Ascending aorta (tissue), 2 donors: ENCODE measurements at regions not wholly inside any gene's neighbourhood (a gene's known extent, or its start where the extent isn't known, plus 50 kb on each side); places are given as distances from the start of the nearest gene placed in this dataset.

Experiments
- DNase-seq, 2 donors: peaks; one replicate each; pipeline ENCODE4 v3.0.0-alpha.2; 2019; ENCODE audit warnings: low spot score in 2 of 2
- H3K27ac ChIP-seq, 2 donors: fragments of 200-600 bp; sonication (generic); one replicate each; pipeline ENCODE4 v1.5.1; 2016 to 2017; ENCODE audit warnings: mild to moderate bottlenecking in 1 of 2
- H3K27me3 ChIP-seq: fragments of 200-600 bp; sonication (generic); one replicate; pipeline ENCODE4 v1.5.1; 2017
- H3K36me3 ChIP-seq, 2 donors: fragments of 200-600 bp; sonication (generic); one replicate each; pipeline ENCODE4 v1.5.1; 2016
- H3K4me1 ChIP-seq, 2 donors: fragments of 200-600 bp; sonication (generic); one replicate each; pipeline ENCODE4 v1.5.1; 2016 to 2017; ENCODE audit warnings: mild to moderate bottlenecking in 1 of 2
- H3K4me3 ChIP-seq, 2 donors: fragments of 200-600 bp; sonication (generic); one replicate each; pipeline ENCODE4 v1.5.1; 2016 to 2017; ENCODE audit warnings: mild to moderate bottlenecking in 1 of 2
- H3K9me3 ChIP-seq, 2 donors: fragments of 200-600 bp; sonication (generic); one replicate each; pipeline ENCODE4 v1.5.1; 2016
- intact Hi-C: fragments of 100-400 bp; cut with DNase I; formaldehyde crosslinking; loops from one replicate; pipeline ENCODE4 v1.15.1; 2023
- TF ChIP-seq, protein P1 (sequence below), 3 experiments: fragments of 200-600 bp in 2 of 3; fragments of 450-650 bp in 1 of 3; sonication (generic) in 2 of 3; IDR thresholded peaks; one replicate each; pipeline ENCODE4 v1.5.1; 2016 to 2019; ENCODE audit warnings: antibody characterized with exemption in 3 of 3, mild to moderate bottlenecking in 1 of 3, moderate library complexity in 1 of 3

DNA sequence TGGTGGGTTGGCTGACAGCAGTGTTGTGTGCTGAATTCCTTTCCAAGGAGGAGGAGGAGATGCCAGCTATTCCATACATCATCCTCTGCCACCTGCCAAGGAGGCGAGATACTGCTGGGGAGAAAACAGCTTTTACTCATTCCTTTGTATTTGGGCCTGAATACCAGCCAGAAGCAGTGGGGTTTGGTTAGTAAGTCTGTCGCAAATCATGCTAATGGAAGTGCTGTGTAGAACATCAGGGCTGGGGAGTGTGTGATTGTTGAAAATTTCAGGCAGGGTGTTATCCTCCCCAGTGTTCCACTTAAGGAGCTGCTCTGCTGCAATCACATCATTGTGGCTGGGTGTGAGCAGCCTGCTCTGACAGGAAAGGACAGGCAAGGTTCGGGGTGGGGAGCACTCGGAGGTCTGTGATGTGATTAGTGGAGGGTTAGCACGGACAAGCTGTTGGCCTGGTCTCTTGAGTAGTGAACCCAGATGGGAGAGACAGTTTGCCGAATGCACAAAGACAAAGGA lies 128.2 kb upstream of the DLX2 start:
- Histone ChIP-seq H3K36me3 (no peaks in the 10 kb centered on the region), H3K4me3 (no peak overlapping the region), H3K27me3 (no peaks in the 10 kb centered on the region), H3K9me3 (no peaks in the 10 kb centered on the region), H3K4me1 (no peaks in the 10 kb centered on the region), H3K27ac (no peak overlapping the region)
- no peak for DNase-seq
- intact Hi-C loops: no loop called here
- TF ChIP-seq, protein P1, sequence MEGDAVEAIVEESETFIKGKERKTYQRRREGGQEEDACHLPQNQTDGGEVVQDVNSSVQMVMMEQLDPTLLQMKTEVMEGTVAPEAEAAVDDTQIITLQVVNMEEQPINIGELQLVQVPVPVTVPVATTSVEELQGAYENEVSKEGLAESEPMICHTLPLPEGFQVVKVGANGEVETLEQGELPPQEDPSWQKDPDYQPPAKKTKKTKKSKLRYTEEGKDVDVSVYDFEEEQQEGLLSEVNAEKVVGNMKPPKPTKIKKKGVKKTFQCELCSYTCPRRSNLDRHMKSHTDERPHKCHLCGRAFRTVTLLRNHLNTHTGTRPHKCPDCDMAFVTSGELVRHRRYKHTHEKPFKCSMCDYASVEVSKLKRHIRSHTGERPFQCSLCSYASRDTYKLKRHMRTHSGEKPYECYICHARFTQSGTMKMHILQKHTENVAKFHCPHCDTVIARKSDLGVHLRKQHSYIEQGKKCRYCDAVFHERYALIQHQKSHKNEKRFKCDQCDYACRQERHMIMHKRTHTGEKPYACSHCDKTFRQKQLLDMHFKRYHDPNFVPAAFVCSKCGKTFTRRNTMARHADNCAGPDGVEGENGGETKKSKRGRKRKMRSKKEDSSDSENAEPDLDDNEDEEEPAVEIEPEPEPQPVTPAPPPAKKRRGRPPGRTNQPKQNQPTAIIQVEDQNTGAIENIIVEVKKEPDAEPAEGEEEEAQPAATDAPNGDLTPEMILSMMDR (IDR thresholded peaks at IDR 0.05): no peak

DNA sequence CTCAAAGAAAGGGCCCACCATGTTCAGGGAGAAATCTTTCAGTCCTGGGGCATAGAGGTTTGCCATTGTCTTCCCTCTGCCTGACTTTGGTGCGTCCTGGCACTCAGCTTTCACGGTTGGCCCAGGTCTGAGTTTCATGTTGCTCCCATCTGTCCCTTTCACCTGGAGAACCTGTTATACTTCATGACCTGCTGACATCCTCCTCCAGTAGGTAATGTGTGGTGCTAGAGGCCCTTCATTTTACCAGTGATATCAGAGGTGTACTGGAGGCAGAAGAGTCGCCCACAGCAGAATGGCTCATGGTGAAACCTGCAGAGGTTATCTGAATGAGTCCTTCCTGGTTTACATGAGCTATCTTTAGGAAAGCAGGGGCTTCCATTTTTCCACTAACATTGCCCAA lies 128.8 kb upstream of the DLX2 start:
- intact Hi-C loops: no loop called here
- H3K36me3 ChIP-seq: no peaks in the 10 kb centered on the region
- no peak overlapping the region for H3K4me3 ChIP-seq
- DNase-seq: no peak
- no peaks in the 10 kb centered on the region for H3K4me1 ChIP-seq
- no peak overlapping the region for H3K27ac ChIP-seq
- H3K27me3 ChIP-seq: no peaks in the 10 kb centered on the region
- H3K9me3 ChIP-seq: no peaks in the 10 kb centered on the region
- TF ChIP-seq, protein P1 (IDR thresholded peaks at IDR 0.05): no peak

DNA sequence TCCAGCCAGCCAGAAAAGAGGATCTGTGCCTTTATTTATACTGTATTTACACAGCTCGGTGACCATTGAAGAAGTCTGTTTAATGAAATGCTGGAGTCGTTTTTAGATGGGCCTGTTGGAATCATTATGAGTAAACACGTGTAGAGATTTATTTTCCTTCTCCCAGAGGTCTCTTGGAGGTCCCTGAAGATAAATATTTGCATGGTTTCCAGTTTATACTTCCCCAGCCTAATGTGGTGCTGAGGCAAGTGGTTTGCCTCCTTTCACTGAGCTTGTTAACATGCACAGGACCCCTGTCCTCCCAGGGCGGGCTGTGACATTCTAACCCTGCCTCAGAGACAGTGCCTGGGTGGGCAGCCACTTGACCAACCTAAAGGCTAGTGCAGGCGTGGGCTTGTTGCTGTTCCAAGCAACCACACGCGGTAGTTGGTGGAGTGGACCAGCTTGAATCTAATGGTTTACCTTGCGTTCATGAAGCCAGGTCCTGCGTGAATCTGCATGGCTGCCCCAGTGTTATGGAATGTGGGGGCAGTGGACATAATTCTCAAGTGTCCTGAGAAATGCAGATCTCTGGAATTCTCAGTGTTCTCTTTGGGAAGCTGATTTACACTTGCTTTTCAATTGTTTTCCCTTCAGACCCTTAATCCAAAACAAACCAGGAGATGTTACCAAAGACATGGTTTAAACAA lies 130.2 kb upstream of the DLX2 start:
- Histone ChIP-seq H3K4me3 (no peak overlapping the region), H3K36me3 (no peaks in the 10 kb centered on the region), H3K9me3 (no peaks in the 10 kb centered on the region), H3K27ac (no peak overlapping the region), H3K27me3 (no peaks in the 10 kb centered on the region), H3K4me1 (no peaks in the 10 kb centered on the region)
- intact Hi-C loops: no loop called here
- TF ChIP-seq, protein P1 (IDR thresholded peaks at IDR 0.05): no peak
- DNase-seq: no peak

DNA sequence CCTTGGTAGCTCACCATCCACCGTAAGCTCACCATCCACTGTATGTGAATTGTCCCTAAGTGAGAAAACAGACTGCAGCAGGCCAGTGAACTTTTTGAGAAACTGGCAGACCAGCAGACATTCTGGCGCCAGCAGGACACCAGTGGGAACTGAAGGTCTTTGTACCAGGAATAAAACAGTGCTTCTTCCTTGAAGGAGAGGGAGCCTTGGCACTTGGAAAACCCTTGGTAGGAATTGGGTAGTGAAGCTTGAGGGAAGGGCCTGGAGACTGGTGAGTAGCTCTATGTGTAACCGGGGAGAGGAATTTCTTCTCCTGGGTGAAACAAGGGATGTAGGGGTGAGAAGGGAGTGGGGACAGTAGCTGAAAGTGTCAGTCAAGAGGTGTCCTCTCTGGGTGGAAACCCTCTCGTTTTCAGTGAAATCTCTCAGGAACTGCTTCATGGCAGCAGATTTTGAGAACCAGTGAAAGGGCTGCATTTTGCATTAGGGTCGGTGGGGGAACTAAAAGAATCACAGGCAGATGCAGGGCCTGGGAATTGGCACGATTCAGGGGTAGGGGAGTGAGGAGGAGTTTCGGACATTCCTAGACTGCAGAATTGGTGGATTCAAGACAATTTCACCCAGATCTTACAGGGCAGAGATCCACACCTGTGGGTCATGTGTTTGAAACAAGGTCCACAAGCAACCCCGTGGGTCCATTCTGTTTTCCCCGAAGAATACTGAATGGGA lies 131.5 kb upstream of the DLX2 start:
- TF ChIP-seq, protein P1 (IDR thresholded peaks at IDR 0.05): no peak
- no peaks in the 10 kb centered on the region for H3K36me3 ChIP-seq
- intact Hi-C loops: no loop called here
- DNase-seq: no peak
- H3K27ac ChIP-seq: no peak overlapping the region
- peak overlapping the region; percentile 50 to 61 for H3K4me3 ChIP-seq
- H3K27me3 ChIP-seq: no peaks in the 10 kb centered on the region
- H3K4me1 ChIP-seq: no peaks in the 10 kb centered on the region
- no peaks in the 10 kb centered on the region for H3K9me3 ChIP-seq

DNA sequence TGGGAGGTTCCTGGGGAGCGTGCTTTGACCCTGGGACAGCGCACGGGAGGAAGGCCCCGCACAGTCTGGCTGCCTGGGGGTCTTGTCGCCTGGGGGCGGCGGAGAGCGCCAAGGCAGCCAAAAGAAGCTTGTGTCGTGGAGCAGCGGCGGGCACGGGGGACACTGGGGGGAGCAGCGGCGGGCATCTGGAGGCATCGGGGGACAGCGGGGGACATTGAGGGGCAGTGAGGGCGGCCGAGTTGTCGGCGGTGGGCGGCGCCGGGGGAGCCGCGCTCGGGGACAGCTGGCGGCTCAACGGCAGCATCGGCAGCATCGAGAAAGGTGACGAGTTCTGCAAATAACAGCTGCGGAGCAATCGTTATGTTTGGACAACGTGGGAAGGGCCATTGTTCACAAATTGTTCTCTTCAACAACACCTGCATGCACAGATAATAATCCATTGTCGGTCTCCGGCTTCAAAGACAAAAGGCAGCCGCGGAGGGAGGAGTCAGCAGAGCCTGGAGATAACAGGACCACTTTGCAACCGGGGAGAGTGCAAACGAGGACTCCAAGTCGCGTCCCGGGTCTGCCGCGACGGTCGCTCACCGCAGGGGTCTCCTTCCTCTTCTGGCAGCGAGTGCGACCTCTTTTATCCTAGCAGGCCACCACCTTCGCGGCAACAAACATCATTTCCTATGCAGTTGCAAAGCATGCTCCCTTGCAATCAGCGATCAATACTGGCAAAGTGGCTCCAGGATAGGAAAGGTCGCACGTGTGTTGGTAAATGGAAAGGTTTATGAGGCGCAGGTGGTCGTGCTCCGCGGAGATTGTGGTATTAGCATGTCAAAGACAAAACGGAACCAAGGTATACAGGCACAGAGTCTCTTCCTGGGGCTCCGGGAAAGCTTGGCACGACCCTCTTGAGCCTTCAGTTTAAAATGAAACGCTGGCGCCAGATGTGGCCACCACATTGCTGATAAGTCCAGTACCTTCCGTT lies 132.3 kb upstream of the DLX2 start:
- no peaks in the 10 kb centered on the region for H3K4me1 ChIP-seq
- no peaks in the 10 kb centered on the region for H3K9me3 ChIP-seq
- no peaks in the 10 kb centered on the region for H3K36me3 ChIP-seq
- no peak overlapping the region for H3K27ac ChIP-seq
- H3K27me3 ChIP-seq: no peaks in the 10 kb centered on the region
- TF ChIP-seq, protein P1 (IDR thresholded peaks at IDR 0.05): no peak
- intact Hi-C loops: no loop called here
- DNase-seq: no peak
- H3K4me3 ChIP-seq: peak overlapping the region; percentile 50 to 61
